Right kidney (tissue), 1 donor: ENCODE measurements at regions not wholly inside any gene's neighbourhood (a gene's known extent, or its start where the extent isn't known, plus 50 kb on each side); places are given as distances from the start of the nearest gene placed in this dataset.
A peak's percentile ranks its signal among the peaks of the same experiment; 100 is the strongest.

Source experiments
- DNase-seq: peaks from one replicate; pipeline ENCODE4 v3.0.0-alpha.2; 2016

GRCh38 chr12:45102818-45103217 is 51.9 kb upstream of the DBX2 start:
- no peak for DNase-seq

GRCh38 chr12:45105996-45106395 is 55.1 kb upstream of the DBX2 start:
- no peak for DNase-seq

GRCh38 chr12:45112306-45112705 is 61.4 kb upstream of the DBX2 start:
- no peak for DNase-seq

- DNase-seq, result no peak
Observed at GRCh38 chr12:45121224-45121623, 70.3 kb upstream of the DBX2 start.

- no peak for DNase-seq
Observed at GRCh38 chr12:45122768-45123380, 72.0 kb upstream of the DBX2 start.

GRCh38 chr12:45124485-45125155 is 73.7 kb upstream of the DBX2 start:
- DNase-seq, result no peak

GRCh38 chr12:45125997-45126396 is 75.1 kb upstream of the DBX2 start:
- no peak for DNase-seq

- no peak for DNase-seq
Observed at GRCh38 chr12:45128637-45129036, 77.7 kb upstream of the DBX2 start.

- peak; percentile 28 for DNase-seq
Observed at GRCh38 chr12:45130881-45131281, 80.0 kb upstream of the DBX2 start.

GRCh38 chr12:45131506-45131905 is 80.6 kb upstream of the DBX2 start:
- DNase-seq, result no peak

GRCh38 chr12:45138609-45139008 is 77.3 kb upstream of the ANO6 start:
- no peak for DNase-seq

GRCh38 chr12:45148006-45148405 is 67.9 kb upstream of the ANO6 start:
- DNase-seq, result no peak

- no peak for DNase-seq
Observed at GRCh38 chr12:45148619-45149018, 67.3 kb upstream of the ANO6 start.

GRCh38 chr12:45165284-45165683 is 50.6 kb upstream of the ANO6 start:
- DNase-seq, result no peak

- no peak for DNase-seq
Observed at GRCh38 chr12:45166056-45166455, 49.8 kb upstream of the ANO6 start.
